Ammon's horn (tissue), 1 donor: ENCODE measurements at regions not wholly inside any gene's neighbourhood (a gene's known extent, or its start where the extent isn't known, plus 50 kb on each side); places are given as distances from the start of the nearest gene placed in this dataset.

Experiments used
- DNase-seq: peaks from one replicate; pipeline ENCODE4 v3.0.0-alpha.2; 2016; ENCODE audit warnings: low spot score

DNA sequence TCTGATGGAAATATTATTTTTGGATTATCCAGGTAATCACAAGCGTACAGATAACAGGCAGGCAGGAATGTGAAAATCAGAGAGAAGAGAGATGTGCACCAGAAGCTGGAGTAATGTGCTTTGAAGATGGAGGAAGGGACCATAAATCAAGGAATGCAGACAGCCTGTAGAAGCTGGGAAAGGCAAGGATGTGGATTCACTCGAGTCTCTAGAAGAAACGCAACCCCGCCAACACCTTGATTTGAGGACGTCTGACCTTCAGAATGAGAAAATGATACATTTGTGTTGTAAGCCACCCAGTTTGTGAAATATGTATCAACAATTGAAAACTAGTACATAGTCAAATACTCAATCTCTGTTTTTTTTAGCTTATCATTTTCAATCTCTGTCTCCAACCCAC is 207.6 kb upstream of the MPDZ start:
- no peak for DNase-seq

DNA sequence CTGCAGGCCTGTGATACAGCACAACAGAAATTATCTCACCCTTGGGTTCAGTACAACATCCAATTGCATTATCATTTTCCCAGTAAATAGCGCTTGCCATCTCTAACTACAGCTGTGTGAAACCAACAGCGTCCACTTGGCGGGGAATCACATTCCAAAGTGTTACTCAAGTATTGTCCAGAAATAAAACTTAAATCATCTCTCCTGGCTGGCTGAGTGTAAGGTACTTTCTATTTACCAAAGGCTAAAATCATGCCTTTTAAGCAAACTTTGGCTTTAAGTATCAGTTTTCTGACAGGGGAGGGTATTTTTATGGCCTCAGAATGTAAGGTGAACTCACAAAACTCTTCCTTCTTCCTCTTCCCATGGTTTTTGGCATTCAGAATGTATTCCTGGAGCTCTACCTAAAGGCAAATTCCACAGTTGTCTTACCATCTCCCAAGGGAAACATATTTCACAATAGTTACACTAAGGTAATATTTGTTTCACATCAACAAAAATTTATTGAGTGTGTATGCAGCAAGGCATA is 205.6 kb upstream of the MPDZ start:
- DNase-seq, result no peak

GRCh38 chr9:13484186-13484585 is 204.7 kb upstream of the MPDZ start:
- no peak for DNase-seq

DNA sequence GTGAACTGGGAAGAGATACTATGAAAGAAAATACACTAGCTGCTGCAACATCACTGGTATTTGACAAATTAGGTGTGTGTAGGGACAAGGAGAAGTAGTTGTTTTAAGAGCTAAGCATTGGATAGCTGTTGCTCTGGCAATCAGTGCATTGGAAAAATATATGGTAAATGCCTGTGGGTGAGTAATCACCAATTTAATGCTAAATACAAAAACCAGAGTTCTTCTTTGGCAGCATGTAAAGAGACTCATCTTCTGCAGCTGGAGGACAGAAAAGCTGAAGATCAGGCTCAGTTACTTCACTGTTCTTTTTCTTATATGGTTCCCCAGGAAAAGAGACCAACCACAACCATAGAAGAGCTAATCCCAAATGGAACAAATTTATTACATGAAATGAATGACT is 201.8 kb upstream of the MPDZ start:
- DNase-seq, result no peak

DNA sequence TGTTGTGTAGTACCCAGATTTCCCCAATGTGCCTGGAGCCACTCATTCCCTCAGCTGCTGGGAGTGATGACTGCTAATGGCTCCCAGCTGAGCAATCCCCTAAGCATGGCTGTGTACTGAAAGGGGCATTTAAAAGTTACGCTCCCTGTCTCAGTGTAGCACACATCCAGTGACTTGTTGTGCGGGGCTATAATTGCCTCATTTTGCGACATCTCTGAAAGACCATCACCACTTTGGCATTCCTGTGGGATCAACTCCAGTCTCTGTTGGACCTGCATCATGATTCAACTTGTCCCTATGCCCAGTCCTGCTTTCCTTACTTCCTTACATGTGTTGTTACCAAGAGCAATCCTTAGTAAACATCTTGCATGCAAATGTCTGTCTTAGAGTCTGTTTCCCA is 201.2 kb upstream of the MPDZ start:
- DNase-seq, result peak; percentile 4

DNA sequence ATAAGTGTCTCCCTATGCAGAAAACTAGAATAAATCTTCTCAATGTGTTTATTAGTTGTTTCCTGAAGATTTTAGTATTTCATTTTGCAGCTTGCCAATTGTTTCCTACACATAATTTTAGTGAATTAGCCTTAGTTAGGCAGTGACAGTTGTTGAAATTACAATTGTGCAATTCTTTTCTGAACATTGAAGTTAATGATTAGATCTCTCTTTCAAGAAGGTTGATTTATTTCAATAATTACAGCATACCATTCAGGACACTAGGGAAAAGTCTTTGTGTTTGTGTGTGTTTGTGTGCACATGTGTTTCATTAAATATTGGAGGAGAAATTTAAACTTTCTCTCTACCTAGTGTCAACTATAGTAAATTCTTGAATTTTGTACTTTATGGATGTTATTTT is 199.6 kb upstream of the MPDZ start:
- no peak for DNase-seq

DNA sequence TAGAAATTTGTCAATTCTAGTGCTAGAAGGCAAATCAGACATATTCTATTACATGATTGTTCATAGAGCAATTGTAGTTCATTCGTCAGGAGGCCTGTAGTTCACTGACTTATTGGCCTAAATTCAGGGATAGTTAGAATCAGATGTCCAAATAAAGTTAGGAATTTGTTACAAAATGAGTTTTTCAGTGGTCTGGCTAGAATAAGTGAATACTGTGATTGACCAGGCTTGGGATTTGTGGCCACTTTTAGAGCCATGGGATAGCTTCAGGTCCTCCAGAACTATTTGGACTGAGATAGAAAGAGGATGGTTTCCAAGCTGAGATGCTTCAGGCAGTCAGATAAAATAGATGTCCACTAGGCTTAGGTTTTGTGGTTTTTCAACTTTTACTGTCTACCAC is 199.1 kb upstream of the MPDZ start:
- DNase-seq, result no peak

DNA sequence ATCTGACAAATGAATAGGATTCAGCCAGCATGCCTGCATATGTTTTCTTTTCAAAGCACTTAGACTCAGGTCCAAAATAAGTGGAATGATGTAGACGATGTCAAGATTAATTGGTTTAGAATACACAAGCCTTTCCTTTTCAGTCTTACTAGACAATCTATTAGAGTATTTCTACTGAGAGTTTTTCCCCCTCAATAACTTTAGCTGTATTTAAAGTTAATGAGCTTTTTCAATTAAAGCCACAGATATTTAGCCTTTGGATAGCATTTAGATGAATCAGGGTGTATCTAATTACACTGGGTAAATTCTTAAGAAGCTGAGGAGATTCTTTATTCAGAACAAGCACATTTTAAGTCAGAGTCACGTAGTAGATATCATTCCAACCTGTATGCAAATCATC is 198.7 kb upstream of the MPDZ start:
- DNase-seq, result no peak

DNA sequence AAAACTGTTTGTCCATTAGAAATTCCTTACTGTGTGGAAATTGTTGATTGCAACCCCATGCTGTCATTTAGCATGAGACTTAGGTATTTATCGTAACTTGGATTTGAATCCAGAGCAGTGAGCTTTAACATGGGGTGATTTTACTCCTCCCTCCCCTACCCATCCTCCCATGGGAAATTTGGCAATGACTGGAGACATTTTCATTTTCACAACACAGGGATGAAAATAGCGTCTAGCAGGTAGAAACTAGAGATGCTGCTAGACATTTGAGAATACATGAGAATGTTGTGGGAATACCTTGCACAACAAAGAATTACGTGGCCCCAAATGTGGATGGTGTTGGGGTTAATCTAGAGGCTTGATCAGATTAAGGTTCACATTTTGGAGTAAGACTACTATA is 191.3 kb upstream of the MPDZ start:
- no peak for DNase-seq

DNA sequence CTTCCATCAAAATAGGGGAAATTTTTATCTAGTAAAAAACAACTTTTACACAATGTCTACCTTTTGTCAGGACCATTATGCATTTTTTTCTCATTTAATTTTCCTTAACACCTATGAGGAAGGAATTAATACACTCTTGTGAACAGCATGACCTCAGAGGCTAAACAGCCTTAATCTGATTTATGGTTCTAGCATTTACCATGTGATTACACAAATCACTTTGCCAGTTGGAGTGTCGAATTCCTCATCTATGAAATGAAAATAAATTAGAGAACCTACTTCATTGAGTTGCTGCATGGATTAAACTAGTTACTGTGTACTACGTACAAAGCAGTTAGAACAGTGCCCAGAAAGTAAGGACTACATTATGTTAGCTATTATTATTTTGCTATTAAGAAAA is 187.7 kb upstream of the MPDZ start:
- no peak for DNase-seq

DNA sequence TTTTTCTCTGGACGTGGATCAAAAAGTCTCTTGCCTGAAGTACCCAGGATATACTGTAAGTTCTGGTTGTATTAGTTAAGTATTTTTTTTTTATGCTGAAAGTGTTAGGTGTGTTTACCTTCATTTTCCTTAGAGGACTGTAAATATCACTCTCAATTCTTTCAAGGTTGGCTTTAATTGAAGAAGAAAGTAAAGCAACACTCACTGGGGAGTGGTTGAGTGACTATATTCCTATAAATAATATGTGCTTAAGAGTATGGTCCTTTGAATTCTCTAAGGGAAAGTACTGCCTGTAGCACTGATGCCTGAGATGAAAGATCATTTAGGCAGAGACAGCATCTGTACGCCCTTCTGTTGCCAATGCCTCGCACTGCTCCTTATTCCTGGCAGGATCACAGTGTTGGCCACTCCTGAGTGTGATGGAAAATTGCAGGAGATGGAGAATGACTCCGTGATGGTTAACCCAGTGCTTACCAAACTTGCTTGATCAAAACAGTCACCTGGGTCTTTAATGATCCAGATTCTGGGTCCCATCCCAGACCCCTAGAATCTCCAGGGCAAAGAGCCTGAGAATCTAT is 182.0 kb upstream of the MPDZ start:
- DNase-seq, result no peak

GRCh38 chr9:13459071-13459470 is 179.6 kb upstream of the MPDZ start:
- DNase-seq, result no peak

- no peak for DNase-seq
These were observed 178.3 kb upstream of the MPDZ start for GRCh38 chr9:13457795-13458194.

DNA sequence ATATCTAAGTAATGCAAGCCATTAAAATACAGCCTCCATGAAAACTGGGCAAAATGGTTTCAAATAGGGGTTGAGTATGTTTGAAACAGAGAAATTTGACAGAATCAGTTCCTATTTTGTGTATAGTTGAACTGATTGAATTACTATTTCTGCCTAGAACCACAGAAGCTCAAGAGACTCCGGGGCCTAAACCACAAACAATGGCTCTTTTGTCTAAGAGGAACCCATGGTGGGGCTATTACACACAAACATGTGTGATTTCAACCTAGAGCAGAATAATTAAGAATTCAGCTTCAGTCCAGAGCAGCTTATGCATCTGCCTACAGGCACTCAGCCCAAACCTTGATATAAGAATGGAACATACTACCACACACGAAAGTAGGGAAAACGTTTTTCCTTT is 171.2 kb upstream of the MPDZ start:
- DNase-seq, result no peak

GRCh38 chr9:13448482-13448881 is 169.0 kb upstream of the MPDZ start:
- DNase-seq, result no peak

DNA sequence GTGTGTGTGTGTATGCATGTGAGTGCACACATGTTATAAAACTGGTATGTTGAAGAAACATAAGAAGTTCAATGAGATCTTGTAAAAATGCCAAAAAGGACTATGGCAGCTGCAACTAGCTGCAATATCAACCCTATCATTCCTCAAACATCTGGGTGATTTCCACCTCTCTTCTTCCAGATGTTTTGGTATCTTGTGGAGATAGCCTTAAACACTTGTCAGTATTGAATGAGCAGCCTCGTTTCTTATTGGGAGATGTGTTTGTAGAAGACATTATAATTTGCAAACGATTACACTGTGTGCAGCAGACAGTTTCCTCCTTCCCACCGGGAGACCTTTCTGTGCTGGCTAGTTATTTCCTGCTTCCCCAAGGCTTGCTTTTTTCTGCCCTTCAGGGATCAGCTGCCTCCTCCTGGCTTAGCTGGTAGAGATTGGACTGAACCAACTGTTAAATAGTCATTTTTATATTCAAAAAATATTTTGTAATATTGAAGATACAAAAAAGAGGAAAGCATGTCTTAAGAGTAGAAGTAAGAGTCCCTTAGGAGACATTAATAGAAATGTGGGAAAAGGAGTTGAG is 168.4 kb upstream of the MPDZ start:
- no peak for DNase-seq

DNA sequence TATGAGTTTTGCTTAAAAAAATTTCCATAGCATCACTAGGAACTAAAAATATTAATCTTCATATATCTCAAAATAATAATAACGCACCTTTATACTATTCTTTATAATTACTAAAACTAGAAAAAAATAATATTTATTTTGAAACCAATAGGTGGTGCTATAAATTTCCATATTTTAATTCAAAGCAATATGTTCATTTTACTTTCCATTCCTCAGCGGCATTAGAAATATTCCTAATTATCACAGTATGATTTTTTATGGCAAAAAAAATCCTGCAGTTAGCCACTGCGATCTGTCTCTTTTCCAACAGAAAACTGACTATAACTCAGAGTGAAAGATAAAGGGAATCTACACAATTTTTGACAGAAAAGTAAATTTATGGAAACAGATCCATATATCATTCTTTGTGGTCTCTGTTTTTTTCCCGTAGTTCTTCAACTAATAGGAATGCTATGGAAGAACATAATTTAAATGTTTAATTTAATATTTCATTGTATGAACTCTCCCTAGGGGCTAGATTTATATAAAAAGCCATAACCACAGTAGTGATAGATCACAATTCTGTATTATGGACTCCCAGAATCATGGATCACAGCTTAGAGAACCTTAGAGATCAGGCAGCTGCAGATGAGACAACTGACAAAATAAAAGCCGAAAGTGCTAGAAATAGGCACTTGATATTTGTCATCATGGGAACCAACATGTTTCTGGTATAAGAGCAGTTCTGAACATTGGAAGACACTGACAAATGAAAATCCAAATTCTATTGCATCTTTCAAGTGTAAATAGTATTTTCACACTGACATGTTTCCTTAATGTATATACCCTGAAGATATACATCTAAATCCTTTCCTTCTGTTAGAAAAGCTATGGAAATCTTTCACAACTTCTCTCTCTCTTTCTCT is 167.7 kb upstream of the MPDZ start:
- no peak for DNase-seq

- no peak for DNase-seq
These were observed 166.9 kb upstream of the MPDZ start for GRCh38 chr9:13446286-13446937.

- no peak for DNase-seq
These were observed 165.6 kb upstream of the MPDZ start for GRCh38 chr9:13445103-13445500.

- no peak for DNase-seq
These were observed 165.0 kb upstream of the MPDZ start for GRCh38 chr9:13444245-13445102.

DNA sequence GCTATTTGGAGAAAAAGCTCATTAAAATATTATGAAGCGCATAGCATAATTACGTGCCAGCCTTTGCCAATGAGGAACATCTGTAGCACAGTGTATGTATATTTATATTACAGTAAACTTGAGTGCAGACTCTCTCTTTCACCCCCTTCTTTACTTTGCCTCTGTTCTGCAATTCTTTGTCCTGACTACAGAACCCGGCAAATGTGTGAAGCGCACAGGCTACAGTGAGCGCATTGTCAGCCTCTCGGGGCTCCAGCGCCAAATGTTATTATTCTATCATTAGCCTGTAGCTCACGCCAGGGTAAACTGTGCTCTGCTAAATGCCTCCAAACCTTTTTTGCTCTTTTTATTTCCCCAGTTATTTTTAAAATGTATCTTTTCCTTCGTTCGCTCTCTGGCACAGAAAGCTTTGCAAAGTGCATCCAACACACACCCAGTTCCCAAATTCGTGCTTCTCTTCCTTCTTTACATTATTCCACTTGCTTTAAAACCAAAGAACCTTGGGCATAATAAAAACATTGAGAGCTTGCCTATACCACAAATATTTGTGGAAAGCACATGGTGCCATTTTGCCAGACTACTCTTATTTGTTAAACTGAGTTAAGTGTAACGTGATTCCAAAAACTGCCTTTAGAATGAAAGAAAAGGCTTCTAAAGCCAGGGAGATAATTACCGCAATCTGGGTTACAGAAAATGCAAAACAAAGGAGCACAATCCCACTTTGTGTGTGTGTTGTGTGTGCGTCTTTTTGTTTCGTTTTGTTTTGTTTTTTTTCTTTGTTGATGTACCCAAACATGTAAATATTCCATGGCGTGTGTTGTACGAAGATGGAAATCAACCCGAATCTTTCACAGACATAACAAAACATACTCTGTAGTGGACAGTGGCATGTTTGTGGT is 164.1 kb upstream of the MPDZ start:
- DNase-seq, result peak; percentile 79
